ENCODE measurements at regions not wholly inside any gene's neighbourhood (a gene's known extent, or its start where the extent isn't known, plus 50 kb on each side); places are given as distances from the start of the nearest gene placed in this dataset.
A peak's percentile ranks its signal among the peaks of the same experiment; 100 is the strongest.

DNA sequence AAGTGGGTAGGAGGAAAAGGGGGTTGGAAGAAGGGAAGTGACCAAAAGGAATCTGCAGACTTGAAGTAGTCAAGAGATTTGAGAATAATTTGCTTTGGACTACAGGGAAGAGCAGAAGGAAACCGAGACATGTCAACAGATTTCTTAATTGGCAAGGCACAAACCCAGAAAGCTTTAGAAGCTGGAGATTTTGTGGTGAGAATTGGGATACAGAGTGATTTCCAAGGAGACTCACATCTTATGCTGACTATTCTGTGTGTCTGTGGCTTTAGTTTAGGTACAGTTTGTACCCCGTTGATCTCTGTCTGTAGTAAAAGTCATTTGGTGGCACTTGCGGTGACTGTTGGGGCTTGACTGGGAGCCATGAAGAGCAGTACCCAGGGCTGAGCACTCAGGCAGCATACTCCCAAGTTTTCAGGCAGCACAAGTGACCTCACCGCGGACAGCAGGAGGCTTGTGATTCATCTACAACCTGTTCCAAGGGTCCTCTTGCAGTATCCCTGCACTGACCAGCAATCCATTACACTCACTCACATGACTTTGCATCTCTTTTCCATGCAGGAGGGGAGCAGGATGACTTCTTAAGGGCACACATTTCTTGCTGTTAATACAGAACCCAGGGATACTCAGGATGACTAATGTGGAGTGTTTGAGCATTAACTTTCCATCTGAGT, 97.1 kb upstream of the TNP1 start:
- no peak overlapping the region for H3K27ac ChIP-seq

DNA sequence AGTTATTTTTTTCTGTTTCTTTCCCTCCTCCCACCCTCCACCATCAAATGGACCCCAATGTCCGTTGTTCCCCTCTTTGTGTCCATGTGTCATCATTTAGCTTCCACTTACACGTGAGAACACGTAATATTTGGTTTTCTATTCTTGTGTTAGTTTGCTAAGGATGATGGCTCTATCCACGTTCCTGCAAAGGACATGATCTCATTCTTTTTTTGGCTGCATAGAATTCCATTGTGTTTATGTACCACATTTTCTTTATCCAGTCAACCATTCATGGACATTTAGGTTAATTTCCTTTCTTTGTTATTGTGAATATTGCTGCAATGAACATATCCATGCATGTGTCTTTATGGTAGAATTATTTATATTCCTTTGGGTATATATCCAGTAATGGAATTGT, 91.3 kb upstream of the TNP1 start:
- Histone ChIP-seq H3K4me2 (peak overlapping the region; percentile 73), H3K9ac (no peak overlapping the region), H3K9me3 (peaks cover 48% of the 10 kb centered on the region), H3K4me3 (no peak overlapping the region), H4K20me1 (no peaks in the 10 kb centered on the region), H3K27me3 (no peaks in the 10 kb centered on the region), H3K4me1 (peaks cover 39% of the 10 kb centered on the region), H3K36me3 (no peaks in the 10 kb centered on the region; the same call in 1 of the 2 replicates), H3K27ac (no peak overlapping the region)
- TF ChIP-seq Cebpa-rat (IDR thresholded peaks at IDR 0.05): no peak

More for the DNA sequence above, 97.1 kb upstream of the TNP1 start:
- no peak for TF ChIP-seq Cebpa-rat (IDR thresholded peaks at IDR 0.05)
- Histone ChIP-seq H3K36me3 (no peaks in the 10 kb centered on the region; the same call in 1 of the 2 replicates), H3K27me3 (no peaks in the 10 kb centered on the region), H3K4me2 (no peak overlapping the region), H4K20me1 (no peaks in the 10 kb centered on the region), H3K4me3 (no peak overlapping the region), H3K4me1 (peaks cover 7% of the 10 kb centered on the region), H3K9ac (no peak overlapping the region), H3K9me3 (peaks cover 55% of the 10 kb centered on the region)

DNA sequence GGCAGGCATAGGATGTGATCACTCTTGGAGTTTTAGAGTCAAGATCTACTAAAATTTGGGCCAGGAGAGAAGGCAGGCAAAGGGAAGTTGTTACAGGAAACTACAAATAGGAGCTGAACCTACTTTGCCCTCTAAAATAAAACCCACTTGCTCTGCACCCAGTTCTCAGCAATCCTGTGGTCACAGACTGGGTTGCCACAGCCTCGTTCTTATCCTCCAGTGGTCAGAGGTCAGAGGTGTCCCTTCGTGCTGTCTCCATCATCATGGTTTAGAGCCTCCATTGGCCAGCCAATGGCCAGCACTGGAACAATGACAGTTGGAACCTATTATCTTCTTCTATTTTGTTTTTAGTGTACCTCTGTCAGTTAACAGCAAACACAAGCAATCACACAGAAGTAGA, 90.7 kb upstream of the TNP1 start:
- Histone ChIP-seq H3K9me3 (peaks cover 42% of the 10 kb centered on the region), H3K9ac (no peak overlapping the region), H3K4me1 (peaks cover 39% of the 10 kb centered on the region), H3K36me3 (no peaks in the 10 kb centered on the region; the same call in 1 of the 2 replicates), H3K4me3 (0 out of 2 replicates have a peak overlapping the region, but pooled peaks have one; percentile 23), H4K20me1 (no peaks in the 10 kb centered on the region), H3K27ac (peak overlapping the region; percentile 49), H3K27me3 (no peaks in the 10 kb centered on the region), H3K4me2 (peak overlapping the region; percentile 73)
- no peak for TF ChIP-seq Cebpa-rat (IDR thresholded peaks at IDR 0.05)

DNA sequence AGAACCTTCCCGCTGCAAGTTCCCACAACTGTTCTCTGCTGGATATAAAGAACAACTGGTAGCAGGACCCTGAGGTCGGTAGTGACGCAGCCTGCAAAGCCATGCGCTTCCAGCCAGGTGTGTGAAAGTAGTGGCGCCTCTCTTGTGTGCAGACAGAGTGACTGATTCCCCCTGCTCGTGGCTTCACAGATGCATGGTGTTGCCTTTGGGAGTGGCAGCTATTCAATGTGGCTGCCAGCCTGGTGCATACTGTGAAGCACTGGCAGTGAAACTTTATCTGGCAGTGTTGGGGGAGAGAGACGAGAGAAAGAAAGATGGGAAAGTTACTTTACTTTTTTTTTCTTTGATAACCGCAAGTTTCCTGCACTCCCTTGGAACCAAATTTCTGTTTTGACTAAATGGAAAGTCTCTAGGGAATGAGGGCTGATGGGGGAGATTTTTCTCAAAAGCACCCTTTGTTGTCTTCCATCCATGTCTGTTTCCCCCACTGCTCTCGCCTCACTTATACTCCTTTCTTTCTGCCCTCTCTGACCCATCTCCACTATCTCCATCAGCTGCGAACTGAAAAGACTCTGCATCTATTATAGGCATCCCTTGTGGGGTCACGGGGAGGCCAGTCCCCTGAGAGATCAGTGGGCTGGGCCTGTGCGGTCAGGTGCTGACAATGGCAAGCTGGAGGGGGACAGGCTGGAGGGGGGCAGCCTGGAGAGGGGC, 90.0 kb upstream of the TNP1 start:
- Histone ChIP-seq H3K9ac (peak overlapping the region; percentile 15; the same call in 1 of the 2 replicates), H3K27ac (peak overlapping the region; percentile 49), H3K36me3 (no peaks in the 10 kb centered on the region; the same call in 1 of the 2 replicates), H3K4me2 (peak overlapping the region; percentile 73), H3K4me1 (peaks cover 39% of the 10 kb centered on the region), H3K9me3 (peaks cover 35% of the 10 kb centered on the region), H4K20me1 (no peaks in the 10 kb centered on the region), H3K27me3 (no peaks in the 10 kb centered on the region), H3K4me3 (peak overlapping the region; percentile 23; the same call in 1 of the 2 replicates)
- no peak for TF ChIP-seq Cebpa-rat (IDR thresholded peaks at IDR 0.05)

DNA sequence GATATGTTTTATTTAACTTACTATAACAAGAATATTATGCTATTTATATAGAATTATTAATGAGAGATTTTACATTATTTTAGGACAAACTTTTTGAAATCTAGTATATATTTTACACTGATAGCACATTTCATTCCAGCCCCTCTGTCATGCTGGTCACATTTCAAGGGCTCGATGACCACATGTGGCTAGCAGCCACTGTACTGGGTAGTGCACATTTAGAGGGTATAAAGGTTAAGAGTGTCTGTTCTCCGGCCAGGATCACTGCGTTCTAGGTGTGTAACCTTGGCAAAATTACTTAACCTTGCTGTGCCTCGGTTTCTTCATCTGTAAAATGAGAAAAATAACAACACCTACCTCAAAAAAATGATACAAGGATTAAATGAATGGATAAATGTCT, 87.2 kb upstream of the TNP1 start:
- Histone ChIP-seq H4K20me1 (no peaks in the 10 kb centered on the region), H3K4me3 (no peak overlapping the region), H3K4me1 (peaks cover 39% of the 10 kb centered on the region), H3K9ac (no peak overlapping the region), H3K9me3 (peaks cover 8% of the 10 kb centered on the region), H3K36me3 (no peaks in the 10 kb centered on the region), H3K4me2 (no peak overlapping the region), H3K27ac (no peak overlapping the region), H3K27me3 (no peaks in the 10 kb centered on the region)
- no peak for TF ChIP-seq Cebpa-rat (IDR thresholded peaks at IDR 0.05)

DNA sequence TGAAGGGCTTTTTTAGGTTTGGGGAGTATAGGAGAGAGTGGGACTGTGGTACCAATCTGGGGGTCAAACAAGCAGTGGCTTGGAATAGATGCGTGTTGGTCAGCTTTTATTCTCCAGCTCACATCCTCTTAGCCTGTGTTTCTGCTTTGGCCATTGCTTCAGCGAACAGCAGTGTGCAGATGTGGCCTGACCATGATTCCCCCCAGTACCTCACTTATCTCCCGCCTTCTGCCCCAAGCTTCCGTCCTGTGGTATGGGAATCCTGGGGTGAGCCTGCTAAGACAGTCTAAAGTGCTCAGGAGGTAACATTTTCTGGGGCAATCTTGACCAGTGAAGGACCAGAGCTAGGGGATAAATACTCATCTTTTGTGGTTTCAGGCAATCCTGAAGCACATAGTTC, 84.9 kb upstream of the TNP1 start:
- H3K9ac ChIP-seq: no peak overlapping the region

DNA sequence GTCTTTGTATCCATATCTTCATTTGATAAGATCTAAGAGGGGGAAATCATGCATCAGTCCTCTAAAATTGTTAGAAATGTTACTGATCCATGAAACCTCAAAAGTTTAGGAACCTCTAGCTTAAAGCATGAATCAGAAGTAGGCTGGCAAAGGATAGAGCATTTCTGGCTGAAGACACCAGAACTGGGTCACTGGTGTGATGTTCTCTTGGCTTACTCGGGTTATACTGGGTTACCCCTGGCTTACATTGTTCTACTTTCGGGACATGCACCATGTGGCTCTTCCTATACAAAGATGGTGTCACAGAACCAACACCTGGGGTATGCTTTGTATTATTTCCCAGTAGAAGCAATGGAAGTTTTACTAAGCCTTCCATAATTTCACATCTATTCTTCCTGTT, 83.2 kb upstream of the TNP1 start:
- no peaks in the 10 kb centered on the region for H3K27me3 ChIP-seq
- H3K4me2 ChIP-seq: no peak overlapping the region

More for the DNA sequence above, 84.9 kb upstream of the TNP1 start:
- no peaks in the 10 kb centered on the region for H4K20me1 ChIP-seq
- peaks cover 19% of the 10 kb centered on the region for H3K4me1 ChIP-seq
- H3K27ac ChIP-seq: no peak overlapping the region
- H3K4me2 ChIP-seq: no peak overlapping the region
- no peaks in the 10 kb centered on the region for H3K27me3 ChIP-seq
- TF ChIP-seq Cebpa-rat (IDR thresholded peaks at IDR 0.05): no peak
- peaks cover 9% of the 10 kb centered on the region for H3K9me3 ChIP-seq
- H3K36me3 ChIP-seq: no peaks in the 10 kb centered on the region
- H3K4me3 ChIP-seq: no peak overlapping the region

DNA sequence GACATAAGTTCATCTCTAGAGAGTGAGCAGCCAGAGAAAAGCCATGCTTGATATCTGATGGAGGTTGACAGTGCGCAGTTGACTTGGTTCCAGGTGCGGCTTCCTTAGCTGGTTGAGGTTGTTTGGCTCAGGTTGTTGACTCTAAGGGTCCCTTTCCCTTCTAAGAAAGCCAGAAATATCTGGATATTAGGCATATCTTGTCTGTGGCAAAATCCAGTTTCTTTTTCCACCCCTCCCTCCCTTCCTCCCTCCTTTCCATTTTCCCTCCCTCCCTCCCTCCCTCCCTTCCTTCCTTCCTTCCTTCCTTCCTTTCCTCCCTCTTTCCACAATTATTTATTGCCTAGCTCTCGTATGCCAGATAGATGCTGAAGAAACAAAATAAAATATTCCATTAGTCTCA, 82.6 kb upstream of the TNP1 start:
- Histone ChIP-seq H3K27me3 (no peaks in the 10 kb centered on the region), H3K9me3 (peaks cover 9% of the 10 kb centered on the region), H3K9ac (no peak overlapping the region), H4K20me1 (no peaks in the 10 kb centered on the region), H3K4me1 (no peaks in the 10 kb centered on the region; the same call in 1 of the 2 replicates), H3K4me2 (no peak overlapping the region), H3K27ac (no peak overlapping the region), H3K4me3 (no peak overlapping the region), H3K36me3 (no peaks in the 10 kb centered on the region)
- TF ChIP-seq Cebpa-rat (IDR thresholded peaks at IDR 0.05): no peak

More for the DNA sequence above, 83.2 kb upstream of the TNP1 start:
- H3K36me3 ChIP-seq: no peaks in the 10 kb centered on the region
- no peak for TF ChIP-seq Cebpa-rat (IDR thresholded peaks at IDR 0.05)
- H3K9ac ChIP-seq: no peak overlapping the region
- no peak overlapping the region for H3K27ac ChIP-seq
- peaks cover 3% of the 10 kb centered on the region for H3K4me1 ChIP-seq
- H4K20me1 ChIP-seq: no peaks in the 10 kb centered on the region
- H3K4me3 ChIP-seq: no peak overlapping the region
- peaks cover 9% of the 10 kb centered on the region for H3K9me3 ChIP-seq

DNA sequence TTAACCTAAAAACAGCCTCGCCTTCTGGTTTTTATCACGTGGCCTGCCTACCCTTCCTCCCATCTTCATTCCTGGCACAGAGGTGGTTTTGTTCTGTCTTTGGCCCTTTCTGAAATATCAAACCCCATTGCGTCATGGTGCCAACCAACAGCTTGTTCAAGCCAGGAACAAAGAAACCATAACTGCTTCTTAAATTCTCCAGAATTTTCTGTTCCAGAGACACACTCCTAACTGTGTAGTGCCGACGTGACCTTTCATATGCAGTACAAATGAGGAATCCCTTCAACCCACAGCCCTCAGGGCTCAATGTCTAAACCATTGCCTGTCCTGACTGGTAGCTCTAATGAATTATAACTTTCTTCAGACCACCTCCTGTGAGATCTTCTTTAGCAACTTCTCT, 82.2 kb upstream of the TNP1 start:
- Histone ChIP-seq H3K27me3 (no peaks in the 10 kb centered on the region), H3K4me3 (no peak overlapping the region)

DNA sequence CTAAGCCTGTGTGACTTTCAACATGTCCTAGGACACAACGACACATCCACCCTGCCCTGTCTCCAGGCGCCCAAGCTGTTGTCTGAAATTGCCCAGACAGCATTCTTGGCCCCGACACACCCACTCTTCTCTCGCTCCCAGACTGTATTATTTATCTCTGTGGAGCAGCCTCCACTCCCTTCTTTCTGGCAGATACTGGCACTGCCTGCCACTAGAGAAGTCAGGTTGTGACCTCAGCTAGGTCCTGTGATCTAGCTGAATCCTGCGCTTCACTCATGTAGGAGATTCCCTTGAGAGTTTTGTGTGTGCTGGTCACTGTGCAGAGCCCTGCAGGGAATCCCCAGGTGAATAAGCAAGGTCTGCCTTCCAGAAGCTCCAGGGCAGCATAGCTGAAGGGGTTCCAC, 77.1 kb upstream of the TNP1 start:
- no peaks in the 10 kb centered on the region for H3K36me3 ChIP-seq
- H3K9me3 ChIP-seq: peaks cover 9% of the 10 kb centered on the region
- no peaks in the 10 kb centered on the region for H3K27me3 ChIP-seq
- H3K4me2 ChIP-seq: peak overlapping the region; percentile 29
- no peak overlapping the region for H3K9ac ChIP-seq
- no peak overlapping the region for H3K27ac ChIP-seq
- peaks cover 14% of the 10 kb centered on the region for H3K4me1 ChIP-seq
- TF ChIP-seq Cebpa-rat (IDR thresholded peaks at IDR 0.05): no peak
- H3K4me3 ChIP-seq: no peak overlapping the region
- H4K20me1 ChIP-seq: no peaks in the 10 kb centered on the region

More for the DNA sequence above, 82.2 kb upstream of the TNP1 start:
- Histone ChIP-seq H3K9me3 (peaks cover 9% of the 10 kb centered on the region), H3K4me2 (no peak overlapping the region), H3K27ac (no peak overlapping the region), H4K20me1 (no peaks in the 10 kb centered on the region), H3K4me1 (peaks cover 3% of the 10 kb centered on the region), H3K9ac (no peak overlapping the region), H3K36me3 (no peaks in the 10 kb centered on the region)
- no peak for TF ChIP-seq Cebpa-rat (IDR thresholded peaks at IDR 0.05)
